Testis (tissue), 2 donors: ENCODE measurements at regions not wholly inside any gene's neighbourhood (a gene's known extent, or its start where the extent isn't known, plus 50 kb on each side); places are given as distances from the start of the nearest gene placed in this dataset.
"Not testable (repeated sequence)": the region's sequence is repeated elsewhere in the genome, so short reads cannot be mapped to it uniquely, and the experiment has no call there.

Source experiments
- DNase-seq: peaks from one replicate; pipeline ENCODE4 v3.0.0-alpha.2; 2019
- H3K27ac ChIP-seq, 2 donors: fragments of 200-600 bp; sonication (generic); one replicate each; pipeline ENCODE4 v1.5.1; 2019
- H3K27me3 ChIP-seq: fragments of 200-600 bp; sonication (generic); one replicate; pipeline ENCODE4 v1.5.1; 2019
- H3K36me3 ChIP-seq: fragments of 200-600 bp; sonication (generic); one replicate; pipeline ENCODE4 v1.5.1; 2017; ENCODE audit warnings: low read depth; ENCODE audit errors: missing control alignments
- H3K4me1 ChIP-seq: fragments of 200-600 bp; sonication (generic); one replicate; pipeline ENCODE4 v1.5.1; 2019
- H3K4me3 ChIP-seq, 2 donors: fragments of 200-600 bp; sonication (generic); one replicate each; pipeline ENCODE4 v1.5.1; 2017 to 2019
- H3K9me3 ChIP-seq: fragments of 200-600 bp; sonication (generic); one replicate; pipeline ENCODE4 v1.5.1; 2017
- CTCF ChIP-seq, 3 experiments: fragments of 450-650 bp in 2 of 3; fragments of 200-600 bp in 1 of 3; sonication (generic) in 1 of 3; IDR thresholded peaks; one replicate each; pipeline ENCODE4 v1.5.1; 2016 to 2019; ENCODE audit warnings: antibody characterized with exemption in 3 of 3, mild to moderate bottlenecking in 2 of 3, moderate library complexity in 1 of 3
- POLR2A ChIP-seq: fragments of 450-650 bp; IDR thresholded peaks from one replicate; pipeline ENCODE4 v1.6.1; 2017; ENCODE audit warnings: antibody characterized with exemption, mild to moderate bottlenecking, moderate library complexity
- WGBS, 2 donors: methylation state at CpG; one replicate each; pipeline ENCODE4 v1.1.5; 2018; 5-methylcytosine and 5-hydroxymethylcytosine counted together
- intact Hi-C: fragments of 100-400 bp; cut with DNase I; formaldehyde crosslinking; loops from one replicate; pipeline ENCODE4 v1.15.1; 2023; ENCODE audit warnings: low total_unique reads

GRCh38 chrX:51151734-51152133, 180.9 kb upstream of the NUDT10 start:
- Histone ChIP-seq H3K27ac (no peak overlapping the region), H3K27me3 (no peaks in the 10 kb centered on the region), H3K4me3 (no peak overlapping the region), H3K4me1 (no peaks in the 10 kb centered on the region), H3K9me3 (no peaks in the 10 kb centered on the region), H3K36me3 (no peaks in the 10 kb centered on the region)
- DNase-seq, result no peak
- WGBS, 2 donors, result 71 to 86% methylated on average over 1 of the region's 1 CpG
- intact Hi-C loops, result no loop called here
- no peak for TF ChIP-seq POLR2A
- TF ChIP-seq CTCF (IDR thresholded peaks at IDR 0.05), result no peak

DNA sequence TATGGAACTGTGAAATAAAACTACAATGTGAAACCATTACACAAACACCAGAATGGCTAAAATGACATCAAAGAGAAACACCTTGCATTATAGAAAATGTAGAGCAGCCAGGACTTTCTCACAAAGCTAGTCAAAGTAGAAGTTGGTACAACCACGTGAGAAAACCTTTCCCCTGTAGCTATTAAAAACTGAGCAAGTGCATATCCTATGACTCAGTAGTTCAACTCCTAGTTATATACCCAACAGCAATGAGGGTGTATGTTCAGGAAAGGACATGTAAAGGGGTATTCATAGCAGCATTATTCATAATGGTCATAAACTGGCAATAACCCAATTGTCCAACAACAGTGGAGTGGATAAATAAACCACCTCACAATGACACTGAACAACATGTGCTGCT, 177.5 kb upstream of the NUDT10 start:
- DNase-seq, result no peak
- Histone ChIP-seq H3K4me3 (no peak overlapping the region), H3K27ac (no peak overlapping the region), H3K27me3 (no peaks in the 10 kb centered on the region), H3K4me1 (no peaks in the 10 kb centered on the region), H3K9me3 (no peaks in the 10 kb centered on the region), H3K36me3 (no peaks in the 10 kb centered on the region)
- TF ChIP-seq POLR2A, result no peak
- no peak for TF ChIP-seq CTCF (IDR thresholded peaks at IDR 0.05)
- intact Hi-C loops, result no loop called here
- 85 to 94% methylated on average over 1 of the region's 1 CpG for WGBS, 2 donors

- no peak for DNase-seq
- H3K4me1 ChIP-seq, result no peaks in the 10 kb centered on the region
- 65 to 68% methylated on average over 4 of the region's 4 CpGs for whole genome bisulfite sequencing, 2 donors
- no peak overlapping the region for H3K4me3 ChIP-seq
- H3K27me3 ChIP-seq, result no peaks in the 10 kb centered on the region
- intact Hi-C loops, result no loop called here
- TF ChIP-seq CTCF (IDR thresholded peaks at IDR 0.05), result no peak
- no peak for TF ChIP-seq POLR2A
- H3K36me3 ChIP-seq, result no peaks in the 10 kb centered on the region
- H3K9me3 ChIP-seq, result no peaks in the 10 kb centered on the region
- no peak overlapping the region for H3K27ac ChIP-seq
Measured at GRCh38 chrX:51155566-51155965, 177.1 kb upstream of the NUDT10 start.

GRCh38 chrX:51158231-51158630, 174.4 kb upstream of the NUDT10 start:
- Histone ChIP-seq H3K4me1 (no peaks in the 10 kb centered on the region), H3K27me3 (no peaks in the 10 kb centered on the region), H3K9me3 (no peaks in the 10 kb centered on the region), H3K27ac (no peak overlapping the region), H3K4me3 (no peak overlapping the region), H3K36me3 (no peaks in the 10 kb centered on the region)
- TF ChIP-seq POLR2A (no peak), CTCF (IDR thresholded peaks at IDR 0.05) (no peak)
- intact Hi-C loops, result no loop called here
- no peak for DNase-seq
- 67 to 100% methylated on average over 1 of the region's 1 CpG for WGBS, 2 donors

DNA sequence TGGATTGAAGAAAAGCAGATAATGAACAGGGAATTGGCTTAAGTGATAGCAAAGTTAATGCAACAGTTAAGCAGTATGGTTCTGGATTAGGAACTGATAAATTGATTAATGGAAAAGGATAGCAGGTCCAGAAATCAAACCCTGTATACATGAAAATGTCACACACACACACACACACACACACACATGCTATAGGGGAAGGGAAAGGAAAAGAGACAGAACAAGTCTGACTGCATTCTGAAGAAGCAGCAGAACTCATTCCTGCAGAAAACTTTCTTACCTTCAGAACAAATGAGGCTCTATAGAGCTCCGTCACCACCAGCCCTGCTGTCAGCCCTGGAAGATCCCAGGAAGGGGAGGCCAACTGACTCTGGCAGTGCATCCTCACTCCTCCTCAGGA, 173.2 kb upstream of the NUDT10 start:
- H3K27me3 ChIP-seq, DNase-seq, H3K4me3 ChIP-seq, H3K27ac ChIP-seq, H3K9me3 ChIP-seq, H3K4me1 ChIP-seq, H3K36me3 ChIP-seq, intact Hi-C loops: not testable (repeated sequence)
- WGBS, 2 donors, result 80% methylated on average over 1 of the region's 1 CpG; no CpG with 5 or more reads in 1 of the 2 donors
